ENCODE measurements at regions not wholly inside any gene's neighbourhood (a gene's known extent, or its start where the extent isn't known, plus 50 kb on each side); places are given as distances from the start of the nearest gene placed in this dataset.

DNA sequence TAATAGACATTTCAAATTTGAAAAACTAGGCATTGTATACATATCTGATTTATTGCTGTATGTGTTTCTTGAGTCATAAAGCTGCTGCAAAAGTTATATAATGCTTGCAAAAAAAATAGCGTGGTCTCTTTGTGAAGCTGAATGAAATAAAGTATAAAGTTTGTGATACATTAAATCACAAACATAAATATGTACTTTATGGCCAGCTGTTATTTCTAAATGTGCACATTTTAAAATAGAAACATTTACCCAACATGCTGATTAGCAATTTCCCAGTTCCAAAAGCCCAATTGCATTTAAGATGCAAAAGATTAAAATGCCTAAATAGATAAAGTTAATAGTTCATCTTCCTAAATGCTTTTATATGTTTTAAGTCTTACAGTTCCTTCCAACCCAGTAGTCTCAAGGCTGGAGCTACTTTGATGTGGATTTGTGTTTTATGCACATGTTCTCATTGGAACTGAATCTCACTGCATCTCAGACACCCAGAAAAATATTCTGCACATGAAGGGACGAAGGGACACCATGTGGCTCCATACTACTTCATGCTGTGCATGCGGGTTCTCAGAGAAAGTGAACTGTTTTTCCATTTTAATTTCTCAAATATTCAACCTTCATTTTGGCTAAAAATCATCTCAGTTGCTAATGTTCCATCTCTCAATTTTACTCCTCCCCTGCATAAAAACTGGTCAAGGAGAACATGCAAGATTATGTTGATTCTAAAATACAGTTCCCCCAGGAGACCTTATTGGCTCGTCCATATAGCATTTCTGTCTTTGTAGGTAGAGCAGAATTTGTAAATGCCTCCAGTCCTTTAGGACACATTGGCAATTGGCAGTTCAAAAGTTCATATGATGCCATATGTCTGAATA lies 304.6 kb downstream of the MTX2 start:
- TF ChIP-seq TAF1 (IDR thresholded peaks at IDR 0.05; ENCODE audit: low read depth, low read length) (no peak), SPI1 (IDR thresholded peaks at IDR 0.05; ENCODE audit: low read depth, low read length) (no peak), POLR2AphosphoS5 (IDR thresholded peaks at IDR 0.05; ENCODE audit: low read depth, low read length) (no peak), POLR2A (IDR thresholded peaks at IDR 0.05; ENCODE audit: low read depth, low read length) (no peak), PAX5 (IDR thresholded peaks at IDR 0.05; ENCODE audit: insufficient read depth, low read length, severe bottlenecking) (no peak)

All from GM12891 (cell line).